H1 (cell line): ENCODE measurements at regions not wholly inside any gene's neighbourhood (a gene's known extent, or its start where the extent isn't known, plus 50 kb on each side); places are given as distances from the start of the nearest gene placed in this dataset.

Experiments
- CTCF ChIA-PET: fragments of 300-600 bp; sonication (Branson Sonifier 250); formaldehyde crosslinking; loops from one replicate; lab custom pipeline; 2021; ENCODE audit not compliant: partially characterized antibody; lab: Charles Lee
- POLR2A ChIA-PET: fragments of 300-600 bp; sonication (Branson Sonifier 250); formaldehyde crosslinking; loops from one replicate; lab custom pipeline; 2021; ENCODE audit warnings: inconsistent platforms; ENCODE audit not compliant: partially characterized antibody; lab: Charles Lee
- DNase-seq, 2 experiments: peaks; one replicate each; pipeline versions ENCODE4 v3.0.0 to v3.0.0-alpha.2; 2010 to 2022; ENCODE audit warnings: low spot score in 2 of 2, low read depth in 1 of 2, mixed read lengths in 1 of 2
- FAIRE-seq: peaks from 2 replicates; lab custom pipeline; 2011; peaks lifted over from hg19 to GRCh38; lab: Jason Lieb, UNC
- H2AFZ ChIP-seq: 2 replicates; pipeline ENCODE4 v1.8.1; 2012; ENCODE audit warnings: low read length, inconsistent platforms
- H2AK5ac ChIP-seq: 2 replicates; pipeline ENCODE4 v1.6.1; 2013; ENCODE audit warnings: low read depth, low read length
- H2BK120ac ChIP-seq: replicated peaks from 2 replicates; pipeline ENCODE3; 2013; ENCODE audit warnings: low read depth, low read length, inconsistent platforms
- H2BK12ac ChIP-seq: 2 replicates; pipeline ENCODE4 v1.6.1; 2013; ENCODE audit warnings: low read depth, low read length
- H2BK15ac ChIP-seq: 2 replicates; pipeline ENCODE4 v1.6.1; 2013; ENCODE audit warnings: low read length
- H2BK20ac ChIP-seq: 2 replicates; pipeline ENCODE4 v1.6.1; 2013; ENCODE audit warnings: low read length
- H2BK5ac ChIP-seq: 2 replicates; pipeline ENCODE4 v1.6.1; 2013; ENCODE audit warnings: low read depth, low read length
- H3K14ac ChIP-seq: 2 replicates; pipeline ENCODE4 v1.6.1; 2013; ENCODE audit warnings: inconsistent platforms; ENCODE audit not compliant: insufficient read length
- H3K18ac ChIP-seq: 2 replicates; pipeline ENCODE4 v1.6.1; 2013; ENCODE audit warnings: low read length; ENCODE audit errors: extremely low read depth
- H3K23ac ChIP-seq: 2 replicates; pipeline ENCODE4 v1.6.1; 2013; ENCODE audit warnings: inconsistent platforms; ENCODE audit not compliant: insufficient read length
- H3K23me2 ChIP-seq: 2 replicates; pipeline ENCODE4 v1.6.1; 2013; ENCODE audit warnings: low read depth, low read length
- H3K27ac ChIP-seq: 2 replicates; pipeline ENCODE4 v1.6.1; 2011; ENCODE audit warnings: low read depth, low read length, inconsistent platforms
- H3K27me3 ChIP-seq, 4 experiments: replicated peaks in 1 of 4; 1 replicate in 1 of 4; 2 replicates in 3 of 4; pipeline versions ENCODE4 v1.6.1 to v1.8.1; 2011 to 2013; ENCODE audit warnings: low read length in 3 of 4, mild to moderate bottlenecking in 3 of 4, inconsistent platforms in 2 of 4, mixed read lengths in 2 of 4, moderate library complexity in 1 of 4; ENCODE audit not compliant: control insufficient read depth in 3 of 4, insufficient read depth in 3 of 4; ENCODE audit errors: extremely low read depth in 1 of 4
- H3K36me3 ChIP-seq, 4 experiments: 2 replicates each; pipeline versions ENCODE4 v1.6.1 to v1.8.1; 2011 to 2013; ENCODE audit warnings: mild to moderate bottlenecking in 4 of 4, low read length in 3 of 4, moderate library complexity in 2 of 4, control low read depth in 1 of 4, inconsistent platforms in 1 of 4; ENCODE audit not compliant: insufficient read depth in 4 of 4, control insufficient read depth in 2 of 4
- H3K4ac ChIP-seq: replicated peaks from 2 replicates; pipeline ENCODE3; 2013; ENCODE audit warnings: low read length, low read depth, mixed read lengths, inconsistent platforms; ENCODE audit not compliant: insufficient read length
- H3K4me1 ChIP-seq, 4 experiments: replicated peaks in 1 of 4; 1 replicate in 1 of 4; 2 replicates in 3 of 4; pipeline versions ENCODE4 v1.6.1 to v1.8.1; 2011 to 2013; ENCODE audit warnings: low read length in 3 of 4, inconsistent platforms in 2 of 4, mixed read lengths in 1 of 4; ENCODE audit not compliant: insufficient read depth in 4 of 4, control insufficient read depth in 3 of 4
- H3K4me2 ChIP-seq, 2 experiments: 2 replicates each; pipeline versions ENCODE4 v1.6.1 to v1.8.1; 2011 to 2013; ENCODE audit warnings: low read depth in 2 of 2, low read length in 2 of 2, control low read depth in 1 of 2, inconsistent platforms in 1 of 2, mild to moderate bottlenecking in 1 of 2; ENCODE audit not compliant: insufficient read depth in 1 of 2
- H3K4me3 ChIP-seq, 4 experiments: fragments of 200-600, 300-600 bp in 1 of 4; sonication (generic), shearing (Covaris generic), sonication (Bioruptor Twin) in 1 of 4; 2 replicates each; pipeline versions ENCODE4 v1.5.1 to v1.8.1; 2011 to 2016; ENCODE audit warnings: low read length in 4 of 4, low read depth in 3 of 4, control low read depth in 2 of 4, inconsistent platforms in 2 of 4, mild to moderate bottlenecking in 2 of 4, mixed read lengths in 1 of 4, moderate library complexity in 1 of 4; ENCODE audit not compliant: insufficient read depth in 2 of 4; ENCODE audit errors: extremely low read depth in 1 of 4
- H3K56ac ChIP-seq: replicated peaks from 2 replicates; pipeline ENCODE3; 2013; ENCODE audit warnings: low read depth, mild to moderate bottlenecking, mixed read lengths, low read length, inconsistent platforms; ENCODE audit not compliant: insufficient read length
- H3K79me1 ChIP-seq: 2 replicates; pipeline ENCODE4 v1.6.1; 2013; ENCODE audit warnings: low read depth, low read length, control low read depth
- H3K79me2 ChIP-seq, 2 experiments: 2 replicates each; pipeline versions ENCODE4 v1.6.1 to v1.8.1; 2012 to 2013; ENCODE audit warnings: low read length in 2 of 2, mild to moderate bottlenecking in 2 of 2, inconsistent platforms in 1 of 2; ENCODE audit not compliant: insufficient read depth in 2 of 2, control insufficient read depth in 1 of 2
- H3K9ac ChIP-seq, 4 experiments: replicated peaks in 1 of 4; 1 replicate in 1 of 4; 2 replicates in 3 of 4; pipeline versions ENCODE4 v1.6.1 to v1.8.1; 2011 to 2013; ENCODE audit warnings: low read depth in 3 of 4, low read length in 3 of 4, control low read depth in 2 of 4, mild to moderate bottlenecking in 2 of 4, moderate library complexity in 2 of 4, inconsistent platforms in 1 of 4; ENCODE audit errors: extremely low read depth in 1 of 4
- H3K9me3 ChIP-seq, 2 experiments: 2 replicates each; pipeline versions ENCODE4 v1.6.1 to v1.8.1; 2012 to 2013; ENCODE audit warnings: mild to moderate bottlenecking in 2 of 2, moderate library complexity in 2 of 2, control low read depth in 1 of 2, inconsistent platforms in 1 of 2, low read depth in 1 of 2, low read length in 1 of 2, mixed read lengths in 1 of 2; ENCODE audit not compliant: insufficient read depth in 2 of 2
- H4K20me1 ChIP-seq, 2 experiments: replicated peaks in 1 of 2; 2 replicates each; pipeline versions ENCODE3 to v1.8.1; 2011 to 2013; ENCODE audit warnings: inconsistent platforms in 2 of 2, low read length in 2 of 2, mild to moderate bottlenecking in 1 of 2; ENCODE audit not compliant: insufficient read depth in 2 of 2, control insufficient read depth in 1 of 2
- H4K5ac ChIP-seq: 2 replicates; pipeline ENCODE4 v1.6.1; 2013; ENCODE audit warnings: low read length, low read depth, mixed read lengths, inconsistent platforms; ENCODE audit not compliant: insufficient read length
- H4K8ac ChIP-seq: 2 replicates; pipeline ENCODE4 v1.8.0; 2013; ENCODE audit warnings: mild to moderate bottlenecking, moderate library complexity, low read length, inconsistent platforms; ENCODE audit not compliant: insufficient read depth; ENCODE audit errors: extremely low read depth
- H4K91ac ChIP-seq: replicated peaks from 2 replicates; pipeline ENCODE3; 2013; ENCODE audit warnings: low read length, mixed read lengths, inconsistent platforms; ENCODE audit not compliant: insufficient read length
- CBX5 ChIP-seq: fragments of 300-800, 300-1000 bp; sonication (generic); IDR thresholded peaks from 2 replicates; pipeline ENCODE4 v1.7.1; 2016; ENCODE audit warnings: antibody characterized with exemption, low read length, low read depth
- CTBP2 ChIP-seq: IDR thresholded peaks from 2 replicates; pipeline ENCODE4 v1.7.0; 2011; ENCODE audit warnings: borderline replicate concordance, mild to moderate bottlenecking, moderate library complexity, mixed read lengths, low read length; ENCODE audit not compliant: insufficient read depth, insufficient read length
- EGR1 ChIP-seq: IDR thresholded peaks from 2 replicates; pipeline ENCODE4 v1.6.1; 2011; ENCODE audit warnings: low read depth, low read length, borderline replicate concordance
- FOSL1 ChIP-seq: IDR thresholded peaks from 2 replicates; pipeline ENCODE4 v1.6.1; 2011; ENCODE audit warnings: mild to moderate bottlenecking, low read depth, low read length, moderate library complexity; ENCODE audit not compliant: insufficient read depth
- GABPA ChIP-seq: IDR thresholded peaks from 2 replicates; pipeline ENCODE4 v1.6.1; 2011; ENCODE audit warnings: mild to moderate bottlenecking, low read length, moderate library complexity, borderline replicate concordance; ENCODE audit not compliant: insufficient read depth
- JUND ChIP-seq: IDR thresholded peaks from 2 replicates; pipeline ENCODE4 v1.6.1; 2011; ENCODE audit warnings: mild to moderate bottlenecking, improper control_type of control experiment, low read length
- NRF1 ChIP-seq: IDR thresholded peaks from 2 replicates; pipeline ENCODE4 v1.6.1; 2011; ENCODE audit warnings: mild to moderate bottlenecking, low read depth, low read length, improper control_type of control experiment
- POU5F1 ChIP-seq: IDR thresholded peaks from 2 replicates; pipeline ENCODE4 v1.6.1; 2011; ENCODE audit warnings: low read depth, mild to moderate bottlenecking, low read length, moderate library complexity
- RAD21 ChIP-seq, 2 experiments: IDR thresholded peaks in 1 of 2; conservative IDR thresholded peaks in 1 of 2; 2 replicates each; pipeline ENCODE4 v1.6.1; 2011; ENCODE audit warnings: low read depth in 2 of 2, low read length in 2 of 2, improper control_type of control experiment in 1 of 2, inconsistent platforms in 1 of 2, mild to moderate bottlenecking in 1 of 2, moderate library complexity in 1 of 2
- SP1 ChIP-seq: IDR thresholded peaks from 2 replicates; pipeline ENCODE4 v1.6.1; 2011; ENCODE audit warnings: low read depth, low read length
- SRF ChIP-seq: IDR thresholded peaks from 2 replicates; pipeline ENCODE4 v1.6.1; 2011; ENCODE audit warnings: mild to moderate bottlenecking, low read depth, low read length, moderate library complexity
- TAF1 ChIP-seq: IDR thresholded peaks from 2 replicates; pipeline ENCODE4 v1.6.1; 2011; ENCODE audit warnings: mild to moderate bottlenecking, low read depth, low read length
- ZNF274 ChIP-seq: IDR thresholded peaks from 2 replicates; pipeline ENCODE4 v1.7.0; 2012; ENCODE audit warnings: low read length, borderline replicate concordance; ENCODE audit errors: extremely low read depth
- WGBS, 2 experiments: shearing (Covaris generic) in 1 of 2; methylation state at CpG; one replicate each; pipeline versions ENCODE4 v1.1.6 to v1.1.7; 2013 to 2015; ENCODE audit warnings: low lambda C conversion rate in 2 of 2, mixed read lengths in 2 of 2, inconsistent platforms in 1 of 2, low coverage in 1 of 2, missing lambda C conversion rate in 1 of 2; ENCODE audit not compliant: insufficient replicate concordance in 2 of 2, insufficient coverage in 1 of 2, insufficient read length in 1 of 2; ENCODE audit errors: extremely low coverage in 1 of 2, missing lambda C conversion rate in 1 of 2; 5-methylcytosine and 5-hydroxymethylcytosine counted together
- TF ChIP-seq, protein P1 (sequence below): IDR thresholded peaks from 2 replicates; pipeline ENCODE4 v1.6.1; 2011; ENCODE audit warnings: low read depth, mild to moderate bottlenecking, low read length; ENCODE audit not compliant: insufficient read depth

DNA sequence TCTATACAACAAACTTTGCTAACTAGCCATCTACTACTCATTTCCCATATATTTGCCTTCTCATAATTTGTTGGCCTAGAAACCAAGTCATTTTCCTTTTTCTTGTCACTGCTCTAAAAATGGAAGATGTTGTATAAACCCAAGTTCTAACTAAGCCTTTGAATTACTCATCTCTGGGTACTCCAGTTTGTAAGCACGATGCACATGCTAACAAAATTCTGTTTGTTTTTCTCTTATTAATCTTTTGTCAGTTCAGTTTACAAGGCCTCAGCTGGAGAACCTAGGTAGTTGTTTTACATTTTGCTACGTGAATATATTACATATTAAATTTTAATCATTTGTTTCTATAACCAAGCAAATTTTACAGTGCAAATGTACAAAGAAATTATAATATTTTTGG, 663.2 kb upstream of the RGS18 start:
- WGBS, 2 experiments: 90% methylated on average over 2 of the region's 2 CpGs; no CpG with 5 or more reads in 1 of the 2 experiments
- no peaks in the 10 kb centered on the region for H3K27me3 ChIP-seq

More for the DNA sequence above, 663.2 kb upstream of the RGS18 start:
- H3K23me2 ChIP-seq: no peaks in the 10 kb centered on the region; the same call in 1 of the 2 replicates
- no peak overlapping the region for H3K9ac ChIP-seq
- TF ChIP-seq NRF1: no peak
- TF ChIP-seq, protein P1, sequence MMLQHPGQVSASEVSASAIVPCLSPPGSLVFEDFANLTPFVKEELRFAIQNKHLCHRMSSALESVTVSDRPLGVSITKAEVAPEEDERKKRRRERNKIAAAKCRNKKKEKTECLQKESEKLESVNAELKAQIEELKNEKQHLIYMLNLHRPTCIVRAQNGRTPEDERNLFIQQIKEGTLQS: no peak
- TF ChIP-seq EGR1: no peak
- TF ChIP-seq CBX5: no peak
- no peak for TF ChIP-seq JUND
- TF ChIP-seq POU5F1: no peak
- no peak for TF ChIP-seq RAD21 (IDR thresholded peaks at IDR 0.05 in 1 of 2, conservative IDR thresholded peaks at IDR 0.05 in 1 of 2; ENCODE audit: low read depth in 2 of 2, low read length in 2 of 2)
- TF ChIP-seq SP1: no peak
- TF ChIP-seq GABPA: no peak
- TF ChIP-seq CTBP2: no peak
- no peak for TF ChIP-seq SRF
- no peak for TF ChIP-seq TAF1
- no peak for TF ChIP-seq ZNF274
- TF ChIP-seq FOSL1: no peak
- H2BK12ac ChIP-seq: no peak overlapping the region
- POLR2A ChIA-PET: no interaction called here
- no peak overlapping the region for H2AFZ ChIP-seq
- no peak overlapping the region for H2BK5ac ChIP-seq
- CTCF ChIA-PET: interaction anchor here (0.6 kb wide), 1 partner anchor 15 kb away, joined by 3 read pairs; no protein-coding TSS in a partner anchor
- H3K79me1 ChIP-seq: no peaks in the 10 kb centered on the region
- no peak overlapping the region for H3K56ac ChIP-seq
- no peak overlapping the region for H3K4me3 ChIP-seq
- no peak overlapping the region for H2BK120ac ChIP-seq
- no peak overlapping the region for H2BK15ac ChIP-seq
- no peak overlapping the region for H3K23ac ChIP-seq
- no peak overlapping the region for H3K14ac ChIP-seq
- no peaks in the 10 kb centered on the region for H3K9me3 ChIP-seq
- no peaks in the 10 kb centered on the region for H3K4me1 ChIP-seq
- H3K4ac ChIP-seq: no peak overlapping the region
- no peak overlapping the region for H3K27ac ChIP-seq
- no peaks in the 10 kb centered on the region for H4K20me1 ChIP-seq
- H4K91ac ChIP-seq: no peak overlapping the region
- H2AK5ac ChIP-seq: no peak overlapping the region
- H3K36me3 ChIP-seq: no peaks in the 10 kb centered on the region
- H3K4me2 ChIP-seq: no peak overlapping the region
- no peaks in the 10 kb centered on the region for H3K79me2 ChIP-seq
- H2BK20ac ChIP-seq: no peak overlapping the region
- no peak overlapping the region for H3K18ac ChIP-seq
- no peak overlapping the region for H4K8ac ChIP-seq
- FAIRE-seq (no peak), DNase-seq (no peak)
- H4K5ac ChIP-seq: no peak overlapping the region
